Motor neuron (in vitro differentiated cells): ENCODE measurements at regions not wholly inside any gene's neighbourhood (a gene's known extent, or its start where the extent isn't known, plus 50 kb on each side); places are given as distances from the start of the nearest gene placed in this dataset.

Source experiments
- ATAC-seq, 8 experiments: fragments of 200-7000 bp; cut with Tn5 transposase; replicated peaks in 6 of 8; 2 replicates each; pipeline ENCODE4 v1.8.0; 2021; ENCODE audit warnings: mild to moderate bottlenecking in 8 of 8, moderate library complexity in 8 of 8
- H3K27ac ChIP-seq, 2 donors: fragments of 250-450 bp; sonication (Bioruptor Pico); 2 replicates each; pipeline ENCODE4 v1.9.0; 2021; ENCODE audit warnings: antibody characterized with exemption in 2 of 2, mild to moderate bottlenecking in 2 of 2, moderate library complexity in 1 of 2
- H3K4me1 ChIP-seq, 2 donors: fragments of 250-450 bp; sonication (Bioruptor Pico); replicated peaks in 1 of 2; 2 replicates each; pipeline ENCODE4 v1.6.1; 2021; ENCODE audit warnings: antibody characterized with exemption in 2 of 2, mild to moderate bottlenecking in 2 of 2, moderate library complexity in 1 of 2
- H3K4me3 ChIP-seq, 5 donors: fragments of 250-450 bp; sonication (Bioruptor Pico); 2 replicates each; pipeline ENCODE4 v1.9.0; 2021; ENCODE audit warnings: antibody characterized with exemption in 5 of 5, mild to moderate bottlenecking in 5 of 5, moderate library complexity in 4 of 5
- WGBS, 10 experiments: fragments of 450-650 bp; shearing (Covaris generic); methylation state at CpG; one replicate each; pipeline ENCODE4 v1.0.0; 2022; 5-methylcytosine and 5-hydroxymethylcytosine counted together
- in situ Hi-C, 9 experiments: fragments of 400-800 bp; cut with MboI; loops; one replicate each; pipeline ENCODE4 v1.15.0; 2021; ENCODE audit warnings: low sequenced_read_pairs in 9 of 9, low pct_unique_long_range_greater_than_20kb in 2 of 9; ENCODE audit not compliant: unreplicated experiment in 9 of 9

GRCh38 chr22:22349455-22349836 is 104.9 kb downstream of the VPREB1 start:
- Histone ChIP-seq H3K4me1 (no peaks in the 10 kb centered on the region), H3K27ac (peak overlapping the region in 1 of 2 donors; percentile 49), H3K4me3 (no peak overlapping the region)
- WGBS, 10 experiments: 0 to 80% (median 33%) methylated on average over 1 to 2 of the region's 3 CpGs; no CpG with 5 or more reads in 3 of the 10 experiments
- in situ Hi-C loops: loop anchor here in 2 of 9 experiments (25.0 kb wide), 1 partner anchor 137 kb away; no protein-coding TSS in a partner anchor
- ATAC-seq: no peak

GRCh38 chr22:22351366-22351765 is 106.8 kb downstream of the VPREB1 start:
- peak overlapping the region in 1 of 2 donors; percentile 30 for H3K27ac ChIP-seq
- H3K4me3 ChIP-seq: no peak overlapping the region
- no peak for ATAC-seq
- WGBS, 10 experiments: 0 to 33% (median 29%) methylated on average over 1 to 3 of the region's 3 CpGs; no CpG with 5 or more reads in 4 of the 10 experiments
- H3K4me1 ChIP-seq: no peaks in the 10 kb centered on the region
- in situ Hi-C loops: no loop called here

DNA sequence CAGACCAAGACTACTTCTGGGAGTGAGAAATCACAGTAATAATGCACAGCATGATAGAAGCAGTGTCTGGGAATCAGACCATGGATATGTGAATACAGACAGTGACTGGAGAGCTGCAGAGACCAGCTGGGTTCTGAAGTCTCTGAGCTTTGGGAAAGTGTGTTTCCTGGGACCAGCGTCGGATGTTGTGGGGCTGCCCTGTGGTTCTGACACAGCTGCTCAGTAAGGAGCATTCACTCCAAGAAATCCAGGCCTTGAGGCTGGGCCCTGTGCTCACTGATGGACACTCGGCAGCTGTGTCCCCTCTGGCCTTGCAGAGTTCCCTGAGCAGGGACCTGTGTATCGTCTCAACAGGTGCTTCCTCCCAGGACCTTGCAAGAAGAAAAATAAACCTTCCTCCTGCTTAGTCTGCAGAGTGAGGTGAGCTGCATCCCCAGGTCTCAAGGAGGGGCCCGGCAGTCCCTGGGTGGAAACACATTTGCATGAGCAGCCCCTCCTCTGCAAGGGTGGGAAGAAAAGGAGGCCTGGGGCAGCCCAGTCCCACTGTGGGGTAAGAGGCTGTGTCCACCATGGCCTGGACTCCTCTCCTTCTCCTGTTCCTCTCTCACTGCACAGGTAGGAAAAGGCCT is 107.9 kb downstream of the VPREB1 start:
- ATAC-seq: no peak
- Histone ChIP-seq H3K4me1 (no peaks in the 10 kb centered on the region), H3K27ac (no peak overlapping the region), H3K4me3 (no peak overlapping the region)
- WGBS, 10 experiments: 0 to 37% (median 5%) methylated on average over 1 to 3 of the region's 5 CpGs; no CpG with 5 or more reads in 6 of the 10 experiments
- in situ Hi-C loops: no loop called here

- in situ Hi-C loops: no loop called here
- WGBS, 10 experiments: 0 to 72% (median 50%) methylated on average over 1 to 9 of the region's 9 CpGs
- H3K27ac ChIP-seq: peak overlapping the region in 1 of 2 donors; percentile 36
These were observed 110.7 kb downstream of the VPREB1 start for GRCh38 chr22:22355096-22355834.

DNA sequence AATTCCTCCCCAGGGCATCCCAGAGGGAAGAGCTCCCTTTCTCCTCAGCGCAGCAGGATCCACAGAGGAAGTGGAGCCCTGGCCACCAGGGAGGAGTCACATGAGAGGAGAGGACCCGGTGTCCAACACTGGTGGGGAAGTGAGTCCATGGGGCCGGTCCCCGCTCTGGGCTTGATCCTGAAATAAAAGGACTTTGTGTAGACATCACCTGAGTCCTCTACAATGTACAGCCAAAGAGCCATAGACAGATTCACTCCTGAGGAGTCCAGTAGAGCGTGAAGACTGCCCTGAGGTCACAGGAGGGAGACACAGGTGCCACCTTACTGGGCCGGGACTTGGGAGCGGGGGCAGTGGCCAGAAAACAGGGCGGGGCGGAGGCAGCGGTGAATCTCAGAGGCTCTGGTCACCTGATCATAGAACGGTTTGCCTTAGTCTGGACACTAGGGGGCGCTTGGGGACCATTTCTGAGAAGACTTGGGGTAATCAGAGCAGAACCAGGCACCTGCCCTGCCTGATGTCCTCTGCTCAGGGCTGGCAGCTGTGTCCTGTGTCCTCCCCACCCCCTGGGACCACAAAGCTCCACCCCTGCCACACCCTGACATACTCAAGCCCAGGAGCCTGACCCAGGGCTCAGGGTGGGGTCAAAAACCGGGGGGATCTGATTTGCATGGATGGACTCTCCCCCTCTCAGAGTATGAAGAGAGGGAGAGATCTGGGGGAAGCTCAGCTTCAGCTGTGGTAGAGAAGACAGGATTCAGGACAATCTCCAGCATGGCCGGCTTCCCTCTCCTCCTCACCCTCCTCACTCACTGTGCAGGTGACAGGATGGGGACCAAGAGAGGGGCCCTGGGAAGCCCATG is 112.7 kb downstream of the VPREB1 start:
- ATAC-seq: peak; percentile 86 to 99 (median 88)
- in situ Hi-C loops: no loop called here
- Histone ChIP-seq H3K4me1 (no peaks in the 10 kb centered on the region), H3K27ac (peak overlapping the region in 1 of 2 donors; percentile 22), H3K4me3 (no peak overlapping the region)
- WGBS, 10 experiments: 0 to 31% (median 7%) methylated on average over 1 to 6 of the region's 14 CpGs; no CpG with 5 or more reads in 6 of the 10 experiments

More at GRCh38 chr22:22355096-22355834, 110.7 kb downstream of the VPREB1 start:
- peak in 3 of 8 experiments; percentile 33 to 84 (median 83) for ATAC-seq
- no peak overlapping the region for H3K4me3 ChIP-seq
- no peaks in the 10 kb centered on the region for H3K4me1 ChIP-seq

DNA sequence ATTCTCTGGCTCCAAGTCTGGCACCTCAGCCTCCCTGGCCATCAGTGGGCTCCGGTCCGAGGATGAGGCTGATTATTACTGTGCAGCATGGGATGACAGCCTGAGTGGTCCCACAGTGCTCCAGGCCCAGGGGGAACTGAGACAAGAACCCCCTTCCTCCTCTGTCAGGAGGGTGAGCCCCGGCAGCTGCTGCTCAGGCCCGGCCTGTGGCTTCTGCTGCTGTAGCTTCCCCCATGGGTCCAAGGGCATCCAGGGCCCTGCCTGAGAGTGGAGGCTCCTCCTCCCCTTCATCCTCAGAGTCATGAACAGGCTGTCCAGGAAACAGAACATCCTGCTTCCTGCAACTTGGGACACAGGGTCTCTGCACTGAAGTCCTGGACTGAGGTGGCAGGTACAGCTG is 113.6 kb downstream of the VPREB1 start:
- in situ Hi-C loops: no loop called here
- Histone ChIP-seq H3K4me3 (no peak overlapping the region), H3K27ac (no peak overlapping the region), H3K4me1 (no peaks in the 10 kb centered on the region)
- WGBS, 10 experiments: no CpG with 5 or more reads among the region's 4 CpGs
- ATAC-seq: no peak

GRCh38 chr22:22358686-22359085 is 114.1 kb downstream of the VPREB1 start:
- no peak overlapping the region for H3K4me3 ChIP-seq
- WGBS, 10 experiments: 0 to 87% (median 60%) methylated on average over 1 to 2 of the region's 2 CpGs; no CpG with 5 or more reads in 3 of the 10 experiments
- H3K4me1 ChIP-seq: no peaks in the 10 kb centered on the region
- no peak overlapping the region for H3K27ac ChIP-seq
- in situ Hi-C loops: no loop called here
- ATAC-seq: no peak

DNA sequence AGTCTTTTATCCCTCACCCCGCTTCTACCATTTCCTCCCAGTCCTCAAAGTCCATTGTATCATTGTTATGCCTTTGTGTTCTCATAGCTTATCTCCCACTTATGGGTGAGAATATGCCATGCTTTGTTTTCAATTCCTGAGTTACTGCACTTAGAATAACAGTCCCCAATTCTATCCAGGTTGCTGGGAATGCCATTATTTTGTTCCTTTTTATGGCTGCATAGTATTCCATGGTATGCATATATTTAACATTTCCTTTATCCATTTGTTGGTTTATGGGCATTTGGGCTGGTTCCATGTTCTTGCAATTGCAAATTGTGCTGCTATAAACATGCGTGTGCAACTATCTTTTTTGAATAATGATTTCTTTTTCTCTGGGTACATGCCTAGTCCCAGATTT is 114.9 kb downstream of the VPREB1 start:
- no peak for ATAC-seq
- in situ Hi-C loops: no loop called here
- H3K4me3 ChIP-seq: no peak overlapping the region
- no peaks in the 10 kb centered on the region for H3K4me1 ChIP-seq
- no peak overlapping the region for H3K27ac ChIP-seq
- WGBS, 10 experiments: 18 to 100% (median 50%) methylated on average over 1 to 2 of the region's 2 CpGs; no CpG with 5 or more reads in 2 of the 10 experiments

- H3K4me1 ChIP-seq: no peaks in the 10 kb centered on the region
- no peak for ATAC-seq
- in situ Hi-C loops: no loop called here
- H3K4me3 ChIP-seq: no peak overlapping the region
- no peak overlapping the region for H3K27ac ChIP-seq
- WGBS, 10 experiments: 11 to 75% (median 56%) methylated on average over 1 to 2 of the region's 2 CpGs; no CpG with 5 or more reads in 1 of the 10 experiments
These were observed 115.4 kb downstream of the VPREB1 start for GRCh38 chr22:22360014-22360413.

- no peak for ATAC-seq
- Histone ChIP-seq H3K27ac (no peak overlapping the region), H3K4me1 (no peaks in the 10 kb centered on the region), H3K4me3 (no peak overlapping the region)
- in situ Hi-C loops: no loop called here
These were observed 117.7 kb downstream of the VPREB1 start for GRCh38 chr22:22362311-22362710.

GRCh38 chr22:22362936-22363335 is 118.3 kb downstream of the VPREB1 start:
- WGBS, 10 experiments: 3 to 17% (median 7%) methylated on average over 2 to 5 of the region's 6 CpGs; no CpG with 5 or more reads in 3 of the 10 experiments
- Histone ChIP-seq H3K4me1 (no peaks in the 10 kb centered on the region), H3K4me3 (no peak overlapping the region), H3K27ac (no peak overlapping the region)
- in situ Hi-C loops: no loop called here
- no peak for ATAC-seq

DNA sequence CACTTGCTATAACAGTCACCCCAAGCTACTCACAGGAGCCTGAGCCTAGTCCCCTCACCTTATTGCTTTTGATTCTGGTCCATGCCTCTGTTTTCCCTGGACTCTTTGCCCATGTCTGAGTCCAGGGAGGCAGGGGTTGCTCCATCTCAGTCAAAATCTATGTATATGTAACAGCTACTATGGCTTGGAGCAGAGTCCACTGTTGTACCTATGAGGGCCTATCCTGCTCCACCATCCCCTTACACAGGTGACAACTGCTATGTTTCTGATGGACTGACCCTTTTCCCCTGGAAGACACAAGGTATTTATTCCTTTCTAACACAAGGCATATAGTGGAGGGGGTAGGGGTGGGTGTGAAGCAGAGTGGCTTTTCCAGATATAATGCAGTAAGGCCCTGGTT is 119.6 kb downstream of the VPREB1 start:
- H3K4me1 ChIP-seq: no peaks in the 10 kb centered on the region
- no peak for ATAC-seq
- H3K27ac ChIP-seq: no peak overlapping the region
- in situ Hi-C loops: no loop called here
- H3K4me3 ChIP-seq: no peak overlapping the region

- in situ Hi-C loops: no loop called here
- H3K4me3 ChIP-seq: no peak overlapping the region
- H3K4me1 ChIP-seq: no peaks in the 10 kb centered on the region
- ATAC-seq: no peak
- H3K27ac ChIP-seq: no peak overlapping the region
- 0 to 60% (median 17%) methylated on average over 1 to 3 of the region's 3 CpGs; no CpG with 5 or more reads in 1 of the 10 experiments for WGBS, 10 experiments
These were observed 122.0 kb downstream of the VPREB1 start for GRCh38 chr22:22366537-22366936.
